Psoas muscle (tissue), 7 donors: ENCODE measurements at regions not wholly inside any gene's neighbourhood (a gene's known extent, or its start where the extent isn't known, plus 50 kb on each side); places are given as distances from the start of the nearest gene placed in this dataset.
A peak's percentile ranks its signal among the peaks of the same experiment; 100 is the strongest.

ENCODE experiments used
- ATAC-seq, 4 donors: fragments of 200-7000 bp; cut with Tn5 transposase; one replicate each; pipeline ENCODE4 v1.9.1; 2020; ENCODE audit warnings: moderate library complexity in 3 of 4, mild to moderate bottlenecking in 2 of 4
- DNase-seq, 2 donors: peaks; one replicate each; pipeline ENCODE4 v3.0.0-alpha.2; 2020
- H3K27ac ChIP-seq: fragments of 200-600 bp; one replicate; pipeline ENCODE4 v1.8.0; 2022
- H3K27me3 ChIP-seq, 3 donors: fragments of 200-600 bp in 1 of 3; one replicate each; pipeline versions ENCODE4 v1.6.1 to v1.8.0; 2013 to 2022; ENCODE audit warnings: low read length in 2 of 3, mild to moderate bottlenecking in 2 of 3, moderate library complexity in 1 of 3; ENCODE audit not compliant: insufficient read depth in 3 of 3
- H3K36me3 ChIP-seq, 2 donors: fragments of 200-600 bp in 1 of 2; one replicate each; pipeline versions ENCODE4 v1.6.1 to v1.8.0; 2013 to 2022; ENCODE audit warnings: low read depth in 1 of 2, mild to moderate bottlenecking in 1 of 2, moderate library complexity in 1 of 2; ENCODE audit not compliant: insufficient read depth in 1 of 2
- H3K4me1 ChIP-seq: fragments of 200-600 bp; one replicate; pipeline ENCODE4 v1.8.0; 2022
- H3K4me3 ChIP-seq: fragments of 200-600 bp; one replicate; pipeline ENCODE4 v1.8.0; 2022; ENCODE audit warnings: mild to moderate bottlenecking
- H3K9me3 ChIP-seq: fragments of 200-600 bp; one replicate; pipeline ENCODE4 v1.8.0; 2022
- CTCF ChIP-seq: fragments of 200-600 bp; IDR thresholded peaks from one replicate; pipeline ENCODE4 v1.8.0; 2022; ENCODE audit warnings: antibody characterized with exemption
- WGBS, 3 donors: extraction: QIAGEN DNeasy Blood & Tissue Kit; methylation state at CpG; one replicate each; pipeline versions ENCODE4 v1.1.6 to v1.1.7; 2013; 5-methylcytosine and 5-hydroxymethylcytosine counted together
- intact Hi-C, 2 donors: fragments of 100-400 bp; cut with DNase I; formaldehyde crosslinking; loops; one replicate each; pipeline versions ENCODE4 v1.11.0 to v1.14.2; 2022
- donor health status: healthy with polysubstance abuse.
- donor health status: DM: no; HTN: no; CAD: no; lungs with moderate emphysema.
- donor health status: Bipolar disorder and iron deficiency.
- donor health status: healthy.
- donor health status: DM: yes; HTN: yes; CAD: no.
- donor health status: DM: no; HTN: no; CAD: no.
- donor health status: DM: yes; HTN: yes; CAD: no.

DNA sequence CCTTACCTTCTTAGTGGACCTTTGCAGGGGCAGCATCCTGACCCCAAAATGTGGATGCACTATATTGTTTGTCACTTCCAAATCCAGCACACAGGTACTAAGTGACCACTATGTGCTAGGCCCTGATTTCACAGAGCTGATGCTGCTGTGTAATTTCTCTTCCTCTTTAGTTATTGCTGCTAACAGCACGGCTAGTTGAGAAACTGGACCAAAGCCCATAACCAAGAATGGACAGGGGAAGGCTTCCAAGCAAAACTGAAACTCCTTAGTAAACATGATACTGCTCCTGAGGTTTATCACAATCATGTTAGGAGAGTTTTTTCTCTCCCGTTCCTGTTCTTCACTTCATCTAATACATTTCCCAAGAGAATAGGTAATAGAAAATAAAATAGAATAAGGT lies 172.9 kb upstream of the TTC29 start:
- Histone ChIP-seq H3K4me1 (peaks cover 8% of the 10 kb centered on the region), H3K4me3 (no peak overlapping the region), H3K27ac (no peak overlapping the region), H3K9me3 (no peaks in the 10 kb centered on the region), H3K27me3 (no peaks in the 10 kb centered on the region), H3K36me3 (no peaks in the 10 kb centered on the region)
- DNase-seq, result no peak
- intact Hi-C loops, result no loop called here
- TF ChIP-seq CTCF, result no peak
- WGBS, 3 donors, result 6 to 14% (median 9%) methylated on average over 2 of the region's 2 CpGs
- peak in 2 of 4 donors; percentile 43 to 53 for ATAC-seq

- Histone ChIP-seq H3K27ac (no peak overlapping the region), H3K36me3 (no peaks in the 10 kb centered on the region), H3K27me3 (no peaks in the 10 kb centered on the region), H3K4me1 (peaks cover 1% of the 10 kb centered on the region), H3K9me3 (no peaks in the 10 kb centered on the region), H3K4me3 (no peak overlapping the region)
- DNase-seq (no peak), ATAC-seq (no peak)
- no peak for TF ChIP-seq CTCF
- intact Hi-C loops, result loop anchor here in 1 of 2 donors (5.0 kb wide), 1 partner anchor 40 kb away; no protein-coding TSS in a partner anchor
Observed at GRCh38 chr4:147122685-147123084, 177.0 kb upstream of the TTC29 start.

- WGBS, 3 donors, result 47 to 59% (median 54%) methylated on average over 1 of the region's 1 CpG
- no peak for TF ChIP-seq CTCF
- intact Hi-C loops, result loop anchor here in 1 of 2 donors (5.0 kb wide), 1 partner anchor 39 kb away; no protein-coding TSS in a partner anchor
- Histone ChIP-seq H3K36me3 (no peaks in the 10 kb centered on the region), H3K4me3 (no peak overlapping the region), H3K4me1 (no peaks in the 10 kb centered on the region), H3K27me3 (no peaks in the 10 kb centered on the region), H3K27ac (no peak overlapping the region), H3K9me3 (no peaks in the 10 kb centered on the region)
- no peak for DNase-seq
- no peak for ATAC-seq
Observed at GRCh38 chr4:147123146-147123545, 177.5 kb upstream of the TTC29 start.

DNA sequence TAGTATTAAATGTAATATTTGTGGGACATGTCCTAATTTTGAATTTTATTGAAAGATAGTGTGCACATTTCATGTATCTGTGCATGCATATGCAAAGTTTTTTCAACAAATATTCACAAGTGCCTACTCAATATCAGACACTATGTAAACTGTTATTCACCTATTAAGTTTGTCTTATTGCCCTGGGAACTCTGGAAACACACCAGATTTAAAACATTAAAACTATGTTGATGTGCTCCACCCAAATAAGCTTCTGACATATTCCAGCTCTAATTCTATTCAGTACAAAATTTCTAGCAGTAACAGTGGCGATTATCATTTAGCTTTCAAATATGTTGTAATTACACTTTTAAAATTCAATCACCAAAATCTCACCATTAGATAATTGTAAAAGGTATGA lies 183.1 kb upstream of the TTC29 start:
- no peak overlapping the region for H3K27ac ChIP-seq
- H3K36me3 ChIP-seq, result no peaks in the 10 kb centered on the region
- ATAC-seq (no peak), DNase-seq (no peak)
- TF ChIP-seq CTCF, result no peak
- H3K4me1 ChIP-seq, result no peaks in the 10 kb centered on the region
- intact Hi-C loops, result no loop called here
- no peaks in the 10 kb centered on the region for H3K27me3 ChIP-seq
- H3K4me3 ChIP-seq, result no peak overlapping the region
- H3K9me3 ChIP-seq, result no peaks in the 10 kb centered on the region
- 87 to 94% (median 91%) methylated on average over 1 of the region's 1 CpG for WGBS, 3 donors

- no peaks in the 10 kb centered on the region for H3K27me3 ChIP-seq
- intact Hi-C loops, result no loop called here
- ATAC-seq, result no peak
- H3K4me3 ChIP-seq, result no peak overlapping the region
- H3K4me1 ChIP-seq, result no peaks in the 10 kb centered on the region
- no peaks in the 10 kb centered on the region for H3K9me3 ChIP-seq
- no peak for TF ChIP-seq CTCF
- no peak overlapping the region for H3K27ac ChIP-seq
- H3K36me3 ChIP-seq, result no peaks in the 10 kb centered on the region
- 65 to 73% (median 66%) methylated on average over 2 of the region's 2 CpGs for WGBS, 3 donors
- DNase-seq, result no peak
Observed at GRCh38 chr4:147129687-147130086, 184.0 kb upstream of the TTC29 start.
